Fibroblast of lung (primary cell): ENCODE measurements at regions not wholly inside any gene's neighbourhood (a gene's known extent, or its start where the extent isn't known, plus 50 kb on each side); places are given as distances from the start of the nearest gene placed in this dataset.

Source experiments
- DNase-seq, 2 donors: peaks; one replicate each; pipeline versions ENCODE4 v3.0.0 to v3.0.0-alpha.2; 2010; ENCODE audit warnings: low read depth in 2 of 2
- H2AFZ ChIP-seq: 2 replicates; pipeline ENCODE4 v1.5.1; 2012; ENCODE audit warnings: low read length, control low read depth, inconsistent platforms
- H3K27ac ChIP-seq: 2 replicates; pipeline ENCODE4 v1.5.1; 2011; ENCODE audit warnings: low read length, control low read depth; ENCODE audit not compliant: insufficient read depth
- H3K27me3 ChIP-seq: 2 replicates; pipeline ENCODE4 v1.5.1; 2011; ENCODE audit warnings: mild to moderate bottlenecking, low read length; ENCODE audit not compliant: control insufficient read depth, insufficient read depth
- H3K36me3 ChIP-seq: 2 replicates; pipeline ENCODE4 v1.5.1; 2011; ENCODE audit warnings: low read length; ENCODE audit not compliant: control insufficient read depth, insufficient read depth
- H3K4me1 ChIP-seq: 2 replicates; pipeline ENCODE4 v1.5.1; 2011; ENCODE audit warnings: low read length; ENCODE audit not compliant: control insufficient read depth, insufficient read depth; ENCODE audit errors: extremely low read depth
- H3K4me2 ChIP-seq: 2 replicates; pipeline ENCODE4 v1.5.1; 2011; ENCODE audit warnings: low read length, control low read depth; ENCODE audit not compliant: insufficient read depth; ENCODE audit errors: extremely low read depth
- H3K4me3 ChIP-seq, 4 experiments: fragments of 200-600 bp in 1 of 4; sonication (generic) in 1 of 4; replicated peaks in 1 of 4; 2 replicates each; pipeline ENCODE4 v1.5.1; 2011 to 2016; ENCODE audit warnings: low read length in 4 of 4, low read depth in 3 of 4, mild to moderate bottlenecking in 3 of 4, control low read depth in 2 of 4, inconsistent platforms in 1 of 4, mixed read lengths in 1 of 4; ENCODE audit not compliant: insufficient read depth in 1 of 4; ENCODE audit errors: control extremely low read depth in 1 of 4
- H3K79me2 ChIP-seq: 2 replicates; pipeline ENCODE4 v1.5.1; 2012; ENCODE audit warnings: mild to moderate bottlenecking, low read length, inconsistent platforms; ENCODE audit not compliant: control insufficient read depth, insufficient read depth
- H3K9ac ChIP-seq: 2 replicates; pipeline ENCODE4 v1.5.1; 2011; ENCODE audit warnings: mild to moderate bottlenecking, low read length, control low read depth; ENCODE audit not compliant: insufficient read depth
- H3K9me3 ChIP-seq: 2 replicates; pipeline ENCODE4 v1.5.1; 2012; ENCODE audit warnings: low read depth, low read length; ENCODE audit not compliant: control insufficient read depth, insufficient read depth
- H4K20me1 ChIP-seq: 2 replicates; pipeline ENCODE4 v1.5.1; 2011; ENCODE audit warnings: low read length; ENCODE audit not compliant: control insufficient read depth, insufficient read depth; ENCODE audit errors: extremely low read depth
- CTCF ChIP-seq, 2 donors: IDR thresholded peaks in 1 of 2; conservative IDR thresholded peaks in 1 of 2; 1 replicate in 1 of 2; 2 replicates in 1 of 2; pipeline ENCODE4 v1.5.1; 2011 to 2012; ENCODE audit warnings: low read length in 2 of 2, control low read depth in 1 of 2, inconsistent platforms in 1 of 2, low read depth in 1 of 2, mild to moderate bottlenecking in 1 of 2
- EZH2 ChIP-seq: IDR thresholded peaks from 2 replicates; pipeline ENCODE4 v1.5.1; 2012; ENCODE audit warnings: low read length, control low read depth, mild to moderate bottlenecking; ENCODE audit errors: missing control alignments

GRCh38 chr7:26930845-26931244, 66.5 kb upstream of the SKAP2 start:
- H3K36me3 ChIP-seq: no peaks in the 10 kb centered on the region
- no peaks in the 10 kb centered on the region for H3K4me1 ChIP-seq
- no peak overlapping the region for H3K9ac ChIP-seq
- no peak for DNase-seq
- H3K79me2 ChIP-seq: no peaks in the 10 kb centered on the region
- no peak overlapping the region for H3K4me3 ChIP-seq
- H2AFZ ChIP-seq: no peak overlapping the region
- H3K27me3 ChIP-seq: no peaks in the 10 kb centered on the region
- H4K20me1 ChIP-seq: no peaks in the 10 kb centered on the region
- H3K27ac ChIP-seq: no peak overlapping the region
- no peak for TF ChIP-seq CTCF (conservative IDR thresholded peaks at IDR 0.05 in 1 of 2, IDR thresholded peaks at IDR 0.05 in 1 of 2; ENCODE audit: low read depth in 1 of 2, low read length in 2 of 2)
- no peak for TF ChIP-seq EZH2
- H3K9me3 ChIP-seq: no peaks in the 10 kb centered on the region
- no peak overlapping the region for H3K4me2 ChIP-seq

GRCh38 chr7:26930201-26930600, 65.8 kb upstream of the SKAP2 start:
- no peak for DNase-seq
- H3K36me3 ChIP-seq: no peaks in the 10 kb centered on the region
- H3K4me1 ChIP-seq: no peaks in the 10 kb centered on the region
- H3K9ac ChIP-seq: no peak overlapping the region
- H3K27ac ChIP-seq: no peak overlapping the region
- no peak overlapping the region for H2AFZ ChIP-seq
- no peak for TF ChIP-seq EZH2
- no peak overlapping the region for H3K4me2 ChIP-seq
- H3K27me3 ChIP-seq: no peaks in the 10 kb centered on the region
- no peak overlapping the region for H3K4me3 ChIP-seq
- H4K20me1 ChIP-seq: no peaks in the 10 kb centered on the region
- H3K9me3 ChIP-seq: no peaks in the 10 kb centered on the region
- no peaks in the 10 kb centered on the region for H3K79me2 ChIP-seq

- Histone ChIP-seq H3K9ac (no peak overlapping the region), H3K79me2 (no peaks in the 10 kb centered on the region), H3K27ac (no peak overlapping the region), H2AFZ (no peak overlapping the region), H4K20me1 (no peaks in the 10 kb centered on the region), H3K36me3 (no peaks in the 10 kb centered on the region), H3K4me3 (no peak overlapping the region), H3K9me3 (no peaks in the 10 kb centered on the region), H3K4me1 (no peaks in the 10 kb centered on the region), H3K4me2 (no peak overlapping the region), H3K27me3 (no peaks in the 10 kb centered on the region)
- no peak for DNase-seq
- TF ChIP-seq CTCF (conservative IDR thresholded peaks at IDR 0.05 in 1 of 2, IDR thresholded peaks at IDR 0.05 in 1 of 2; ENCODE audit: low read depth in 1 of 2, low read length in 2 of 2) (no peak), EZH2 (no peak)
These were observed 64.4 kb upstream of the SKAP2 start for GRCh38 chr7:26928703-26929347.
